WERI-Rb-1 (cell line): ENCODE measurements at regions not wholly inside any gene's neighbourhood (a gene's known extent, or its start where the extent isn't known, plus 50 kb on each side); places are given as distances from the start of the nearest gene placed in this dataset.
"Not testable (repeated sequence)": the region's sequence is repeated elsewhere in the genome, so short reads cannot be mapped to it uniquely, and the experiment has no call there.

Source experiments
- DNase-seq: peaks from one replicate; pipeline ENCODE4 v3.0.0-alpha.2; 2020
- H3K27ac ChIP-seq: fragments of 250-450 bp; sonication (Bioruptor Pico); 2 replicates; pipeline ENCODE4 v1.5.1; 2020; ENCODE audit warnings: mild to moderate bottlenecking, moderate library complexity
- H3K27me3 ChIP-seq: fragments of 250-450 bp; sonication (Bioruptor Pico); 2 replicates; pipeline ENCODE4 v1.5.1; 2021; ENCODE audit warnings: mild to moderate bottlenecking, low read depth, moderate library complexity; ENCODE audit not compliant: insufficient read depth, severe bottlenecking
- H3K36me3 ChIP-seq: fragments of 250-450 bp; sonication (Bioruptor Pico); 2 replicates; pipeline ENCODE4 v1.5.1; 2020; ENCODE audit warnings: mild to moderate bottlenecking, moderate library complexity
- H3K4me3 ChIP-seq: 2 replicates; pipeline ENCODE4 v1.5.1; 2011; ENCODE audit warnings: low read depth, mild to moderate bottlenecking, control low read depth, low read length
- H3K9me3 ChIP-seq: fragments of 250-450 bp; sonication (Bioruptor Pico); 2 replicates; pipeline ENCODE4 v1.5.1; 2021; ENCODE audit warnings: mild to moderate bottlenecking, moderate library complexity; ENCODE audit not compliant: severe bottlenecking
- TF ChIP-seq, protein P1 (sequence below): IDR thresholded peaks from 2 replicates; pipeline ENCODE4 v1.5.1; 2011; ENCODE audit warnings: low read depth, mild to moderate bottlenecking, control low read depth, inconsistent platforms, low read length

- DNase-seq, result no peak
- TF ChIP-seq, protein P1, sequence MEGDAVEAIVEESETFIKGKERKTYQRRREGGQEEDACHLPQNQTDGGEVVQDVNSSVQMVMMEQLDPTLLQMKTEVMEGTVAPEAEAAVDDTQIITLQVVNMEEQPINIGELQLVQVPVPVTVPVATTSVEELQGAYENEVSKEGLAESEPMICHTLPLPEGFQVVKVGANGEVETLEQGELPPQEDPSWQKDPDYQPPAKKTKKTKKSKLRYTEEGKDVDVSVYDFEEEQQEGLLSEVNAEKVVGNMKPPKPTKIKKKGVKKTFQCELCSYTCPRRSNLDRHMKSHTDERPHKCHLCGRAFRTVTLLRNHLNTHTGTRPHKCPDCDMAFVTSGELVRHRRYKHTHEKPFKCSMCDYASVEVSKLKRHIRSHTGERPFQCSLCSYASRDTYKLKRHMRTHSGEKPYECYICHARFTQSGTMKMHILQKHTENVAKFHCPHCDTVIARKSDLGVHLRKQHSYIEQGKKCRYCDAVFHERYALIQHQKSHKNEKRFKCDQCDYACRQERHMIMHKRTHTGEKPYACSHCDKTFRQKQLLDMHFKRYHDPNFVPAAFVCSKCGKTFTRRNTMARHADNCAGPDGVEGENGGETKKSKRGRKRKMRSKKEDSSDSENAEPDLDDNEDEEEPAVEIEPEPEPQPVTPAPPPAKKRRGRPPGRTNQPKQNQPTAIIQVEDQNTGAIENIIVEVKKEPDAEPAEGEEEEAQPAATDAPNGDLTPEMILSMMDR, result no peak
- H3K27ac ChIP-seq, result no peak overlapping the region
- H3K27me3 ChIP-seq, result no peaks in the 10 kb centered on the region
- no peaks in the 10 kb centered on the region for H3K36me3 ChIP-seq
- H3K4me3 ChIP-seq, result no peak overlapping the region
- H3K9me3 ChIP-seq, result no peaks in the 10 kb centered on the region
These were observed 571.2 kb downstream of the ADGRL2 start for GRCh38 chr1:82371844-82372498.

DNA sequence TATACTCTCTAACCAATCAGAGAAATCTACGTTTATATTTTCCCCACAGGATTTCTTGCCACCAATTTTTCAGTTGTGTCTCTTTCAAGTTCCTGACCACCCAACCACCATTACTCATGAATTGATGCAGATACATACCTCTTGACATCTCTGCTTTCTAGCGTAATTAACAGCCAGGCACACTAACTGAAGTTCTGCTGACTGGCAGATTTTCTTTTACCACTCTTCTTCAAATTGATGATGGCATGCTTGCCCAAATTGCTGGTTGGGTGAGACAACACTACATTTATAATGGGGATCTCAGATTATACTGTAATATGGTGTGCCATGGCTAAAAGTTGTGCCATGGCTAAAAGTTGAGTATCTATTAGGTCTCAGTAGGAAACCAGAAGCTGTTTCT is 566.7 kb downstream of the ADGRL2 start:
- TF ChIP-seq, protein P1, result no peak
- no peak overlapping the region for H3K27ac ChIP-seq
- no peaks in the 10 kb centered on the region for H3K9me3 ChIP-seq
- H3K27me3 ChIP-seq, result no peaks in the 10 kb centered on the region
- H3K4me3 ChIP-seq, result no peak overlapping the region
- H3K36me3 ChIP-seq, result no peaks in the 10 kb centered on the region
- DNase-seq, result no peak

- Histone ChIP-seq H3K27ac (no peak overlapping the region), H3K4me3 (no peak overlapping the region), H3K36me3 (no peaks in the 10 kb centered on the region), H3K27me3 (no peaks in the 10 kb centered on the region), H3K9me3 (no peaks in the 10 kb centered on the region)
- DNase-seq, result no peak
- TF ChIP-seq, protein P1, result no peak
These were observed 566.0 kb downstream of the ADGRL2 start for GRCh38 chr1:82366689-82367088.

DNA sequence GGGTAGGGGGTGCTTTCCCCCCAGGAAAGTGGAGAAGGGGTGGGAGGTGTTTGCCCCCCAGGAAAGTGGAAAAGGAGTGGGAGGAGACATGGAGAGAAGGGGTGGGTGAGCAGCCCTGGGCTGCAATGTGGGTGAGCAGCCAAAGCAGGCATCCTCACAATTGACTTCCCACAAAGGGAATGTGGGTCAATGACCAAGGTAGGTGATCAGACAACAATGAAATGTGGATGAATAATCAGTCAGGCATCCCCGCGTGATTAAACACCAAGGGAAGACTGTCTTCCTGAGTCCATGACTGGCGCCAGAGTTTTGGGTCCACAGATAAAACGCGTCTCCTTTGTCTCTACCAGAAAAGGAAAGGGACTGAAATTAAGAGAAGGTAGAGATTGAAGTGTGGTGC is 558.8 kb downstream of the ADGRL2 start:
- H3K27me3 ChIP-seq, H3K9me3 ChIP-seq, H3K4me3 ChIP-seq, H3K27ac ChIP-seq, H3K36me3 ChIP-seq, DNase-seq: not testable (repeated sequence)

- DNase-seq, result peak; percentile 9
- H3K27ac ChIP-seq, result not testable (repeated sequence)
These were observed 558.0 kb downstream of the ADGRL2 start for GRCh38 chr1:82358706-82359105.

GRCh38 chr1:82354546-82354945 is 553.8 kb downstream of the ADGRL2 start:
- not testable (repeated sequence) for H3K27ac ChIP-seq, H3K36me3 ChIP-seq, H3K9me3 ChIP-seq, DNase-seq, H3K27me3 ChIP-seq, H3K4me3 ChIP-seq

More at GRCh38 chr1:82358706-82359105, 558.0 kb downstream of the ADGRL2 start:
- not testable (repeated sequence) for H3K9me3 ChIP-seq, H3K27me3 ChIP-seq, H3K36me3 ChIP-seq, H3K4me3 ChIP-seq

- H3K27ac ChIP-seq, result no peak overlapping the region
- no peak overlapping the region for H3K4me3 ChIP-seq
- TF ChIP-seq, protein P1, result no peak
- H3K36me3 ChIP-seq, result no peaks in the 10 kb centered on the region
- H3K9me3 ChIP-seq, result no peaks in the 10 kb centered on the region
- H3K27me3 ChIP-seq, result no peaks in the 10 kb centered on the region
- DNase-seq, result no peak
These were observed 547.8 kb downstream of the ADGRL2 start for GRCh38 chr1:82348487-82348886.
